ENCODE measurements at regions not wholly inside any gene's neighbourhood (a gene's known extent, or its start where the extent isn't known, plus 50 kb on each side); places are given as distances from the start of the nearest gene placed in this dataset.

DNA sequence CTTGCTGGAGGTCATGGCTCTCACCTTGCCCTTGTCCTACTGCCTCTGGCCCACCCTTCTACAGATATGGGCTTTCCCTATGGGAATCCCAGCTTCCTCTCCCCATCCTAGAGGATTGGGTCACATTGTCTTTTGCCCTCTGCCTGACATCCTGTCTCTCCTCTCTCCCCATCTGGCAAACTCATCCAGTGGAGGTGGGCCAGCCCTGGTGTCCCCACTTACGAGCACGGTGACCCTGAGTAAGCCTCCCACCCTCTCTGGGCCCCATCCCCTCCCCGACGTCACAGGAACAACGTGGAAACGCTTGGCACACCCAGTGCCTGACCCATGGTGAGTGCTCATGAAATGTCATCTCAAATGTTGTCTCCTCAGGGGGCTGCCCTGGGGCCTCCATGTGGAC lies 56.1 kb upstream of the ID3 start:
- no peak for DNase-seq (ENCODE audit: low spot score)

- no peak for DNase-seq (ENCODE audit: low spot score)
Measured at GRCh38 chr1:23614032-23614660, 54.8 kb upstream of the ID3 start.

GRCh38 chr1:23613191-23614031 lies 54.1 kb upstream of the ID3 start:
- peak; percentile 74 for DNase-seq (ENCODE audit: low spot score)

GRCh38 chr1:23611601-23612327 lies 52.5 kb upstream of the ID3 start:
- peak; percentile 69 for DNase-seq (ENCODE audit: low spot score)

DNA sequence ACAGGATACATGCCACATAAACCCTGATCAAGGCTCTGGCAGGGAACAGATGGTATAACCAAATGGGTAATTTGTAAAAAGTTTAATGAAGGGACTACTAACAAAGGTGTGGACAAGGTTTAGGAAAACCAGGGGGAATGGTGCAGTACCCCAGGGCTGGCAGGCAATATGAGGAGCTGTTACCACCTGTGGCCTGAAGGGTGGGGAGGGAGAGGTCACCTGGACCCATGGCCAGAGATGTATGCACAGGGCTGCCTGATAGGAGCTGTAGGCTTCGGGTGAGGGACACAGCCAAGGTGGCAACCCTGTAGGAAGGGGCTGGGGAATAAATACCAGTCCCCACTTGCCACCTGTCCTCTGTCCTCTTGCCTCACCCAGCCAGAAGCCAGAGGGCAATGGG lies 51.4 kb upstream of the ID3 start:
- no peak for DNase-seq (ENCODE audit: low spot score)

- no peak for DNase-seq (ENCODE audit: low spot score)
Measured at GRCh38 chr1:23609971-23610370, 50.7 kb upstream of the ID3 start.

All from CD4-positive, alpha-beta T cell treated with Interleukin-6 at 100 ng/mL for 8 hours (primary cell).